Activated naive CD8-positive, alpha-beta T cell treated with anti-CD3 and anti-CD28 coated beads for 36 hours (primary cell): ENCODE measurements at regions not wholly inside any gene's neighbourhood (a gene's known extent, or its start where the extent isn't known, plus 50 kb on each side); places are given as distances from the start of the nearest gene placed in this dataset.

Experiments
- DNase-seq: peaks from one replicate; pipeline ENCODE4 v3.0.0; 2021
- H3K27ac Mint-ChIP-seq: one replicate; pipeline ENCODE4 v1.8.0; 2022; ENCODE audit warnings: mild to moderate bottlenecking, moderate library complexity, mixed read lengths
- H3K27me3 Mint-ChIP-seq: one replicate; pipeline ENCODE4 v1.8.0; 2022; ENCODE audit warnings: mild to moderate bottlenecking, mixed read lengths
- H3K36me3 Mint-ChIP-seq: one replicate; pipeline ENCODE4 v1.8.0; 2021; ENCODE audit warnings: mild to moderate bottlenecking, mixed read lengths
- H3K4me1 Mint-ChIP-seq: one replicate; pipeline ENCODE4 v1.8.0; 2021; ENCODE audit warnings: mixed read lengths
- H3K4me3 Mint-ChIP-seq: one replicate; pipeline ENCODE4 v1.8.0; 2022; ENCODE audit warnings: mild to moderate bottlenecking, moderate library complexity, mixed read lengths
- H3K9me3 Mint-ChIP-seq: one replicate; pipeline ENCODE4 v1.8.0; 2022; ENCODE audit warnings: mixed read lengths

GRCh38 chr7:1340461-1341360 is 108.0 kb downstream of the UNCX start:
- no peak for DNase-seq
- Mint-ChIP-seq H3K36me3 (no peaks in the 10 kb centered on the region), H3K4me1 (no peaks in the 10 kb centered on the region), H3K27ac (no peak overlapping the region), H3K9me3 (peaks cover 16% of the 10 kb centered on the region), H3K27me3 (peaks cover 27% of the 10 kb centered on the region), H3K4me3 (no peak overlapping the region)

DNA sequence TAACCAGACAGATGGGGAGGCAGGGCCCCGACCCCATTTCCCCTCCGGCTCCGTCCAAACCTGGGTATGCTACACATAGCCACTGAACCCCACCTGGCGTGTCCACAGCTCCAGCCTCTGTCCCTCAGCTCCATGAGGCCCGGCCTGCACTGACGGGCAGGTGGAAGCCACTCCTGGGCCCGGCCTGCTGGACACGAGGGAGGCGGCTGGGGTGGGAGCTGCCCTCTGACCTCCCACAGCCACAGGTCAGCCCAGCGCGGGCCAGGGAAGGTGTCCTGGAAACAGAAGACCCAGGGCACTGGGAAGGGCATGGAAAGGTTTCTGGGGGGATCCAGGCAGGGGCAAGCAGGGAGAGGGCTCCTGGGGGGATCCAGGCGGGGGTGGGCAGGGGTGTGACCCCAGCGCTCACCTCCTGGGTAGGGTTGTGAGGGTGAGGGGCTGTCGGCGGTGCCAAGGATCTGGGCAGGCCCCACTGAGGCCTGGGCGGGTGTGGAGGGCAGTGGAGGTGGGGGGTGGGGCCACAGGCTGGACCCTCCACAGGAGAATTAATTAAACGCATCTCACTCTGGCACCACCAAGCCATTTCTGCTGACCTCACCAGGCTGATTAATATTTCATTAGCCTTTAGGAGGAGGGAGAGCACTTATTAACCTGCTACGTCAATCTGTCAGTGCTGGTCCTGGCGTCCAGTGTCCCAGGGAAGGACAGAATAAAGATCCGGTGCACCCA is 108.9 kb downstream of the UNCX start:
- H3K4me3 Mint-ChIP-seq = no peak overlapping the region
- no peaks in the 10 kb centered on the region for H3K36me3 Mint-ChIP-seq
- DNase-seq = no peak
- H3K27me3 Mint-ChIP-seq = peaks cover 24% of the 10 kb centered on the region
- peaks cover 14% of the 10 kb centered on the region for H3K9me3 Mint-ChIP-seq
- no peak overlapping the region for H3K27ac Mint-ChIP-seq
- no peaks in the 10 kb centered on the region for H3K4me1 Mint-ChIP-seq

- no peak overlapping the region for H3K27ac Mint-ChIP-seq
- H3K9me3 Mint-ChIP-seq = peaks cover 11% of the 10 kb centered on the region
- peaks cover 21% of the 10 kb centered on the region for H3K27me3 Mint-ChIP-seq
- no peaks in the 10 kb centered on the region for H3K4me1 Mint-ChIP-seq
- no peaks in the 10 kb centered on the region for H3K36me3 Mint-ChIP-seq
- DNase-seq = no peak
- H3K4me3 Mint-ChIP-seq = no peak overlapping the region
Observed at GRCh38 chr7:1342090-1342640, 109.5 kb downstream of the UNCX start.

DNA sequence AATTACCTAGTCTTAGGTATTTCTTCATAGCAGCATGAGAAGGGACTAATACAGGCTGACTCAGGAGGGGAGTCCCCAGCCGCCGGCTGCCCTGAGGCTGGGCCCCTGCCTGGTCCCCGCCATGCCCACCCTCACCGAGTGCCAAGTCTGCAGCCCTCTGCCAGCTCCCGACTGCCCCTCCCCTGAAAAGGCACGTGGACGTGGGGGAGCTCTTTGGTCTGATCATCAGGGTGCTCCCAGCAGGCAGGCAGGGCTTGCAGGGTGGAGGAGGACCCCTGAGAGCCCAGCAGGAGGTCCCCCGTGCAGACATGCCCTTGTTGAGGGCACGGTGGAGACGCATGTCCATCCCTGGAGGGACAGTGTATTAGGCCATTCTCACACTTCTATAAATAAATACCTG is 110.9 kb downstream of the UNCX start:
- Mint-ChIP-seq H3K27ac (no peak overlapping the region), H3K9me3 (peaks cover 2% of the 10 kb centered on the region), H3K27me3 (peaks cover 11% of the 10 kb centered on the region), H3K36me3 (no peaks in the 10 kb centered on the region), H3K4me3 (no peak overlapping the region), H3K4me1 (no peaks in the 10 kb centered on the region)
- DNase-seq = no peak

DNA sequence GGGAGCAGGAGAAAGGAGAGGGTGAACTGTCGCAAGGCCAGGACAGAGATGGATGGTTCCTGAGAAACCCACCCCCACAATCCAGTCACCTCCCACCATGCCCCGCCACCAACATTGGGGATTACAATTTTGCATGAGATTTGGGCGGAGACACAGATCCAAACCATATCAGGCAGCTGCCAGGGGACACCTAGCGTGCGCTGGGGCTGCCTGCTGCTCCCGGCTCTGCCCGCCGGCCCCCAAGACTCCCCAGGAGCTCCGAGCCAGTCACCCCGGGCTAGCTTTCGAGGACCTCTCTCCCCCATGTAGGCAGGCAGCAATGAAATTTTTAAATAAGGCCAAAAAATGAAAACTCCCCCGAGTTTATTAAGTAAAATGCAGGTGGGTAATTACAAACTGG is 111.7 kb downstream of the UNCX start:
- DNase-seq = no peak
- Mint-ChIP-seq H3K9me3 (no peaks in the 10 kb centered on the region), H3K27ac (no peak overlapping the region), H3K4me1 (no peaks in the 10 kb centered on the region), H3K36me3 (no peaks in the 10 kb centered on the region), H3K4me3 (no peak overlapping the region), H3K27me3 (peaks cover 5% of the 10 kb centered on the region)

GRCh38 chr7:1344981-1345701 is 112.5 kb downstream of the UNCX start:
- peaks cover 7% of the 10 kb centered on the region for H3K27me3 Mint-ChIP-seq
- no peaks in the 10 kb centered on the region for H3K4me1 Mint-ChIP-seq
- no peaks in the 10 kb centered on the region for H3K9me3 Mint-ChIP-seq
- no peaks in the 10 kb centered on the region for H3K36me3 Mint-ChIP-seq
- H3K27ac Mint-ChIP-seq = no peak overlapping the region
- no peak overlapping the region for H3K4me3 Mint-ChIP-seq
- DNase-seq = no peak

GRCh38 chr7:1345796-1346755 is 113.2 kb downstream of the MICALL2 start:
- H3K27me3 Mint-ChIP-seq = peaks cover 7% of the 10 kb centered on the region
- H3K4me3 Mint-ChIP-seq = no peak overlapping the region
- no peak for DNase-seq
- H3K36me3 Mint-ChIP-seq = no peaks in the 10 kb centered on the region
- H3K4me1 Mint-ChIP-seq = no peaks in the 10 kb centered on the region
- H3K27ac Mint-ChIP-seq = no peak overlapping the region
- no peaks in the 10 kb centered on the region for H3K9me3 Mint-ChIP-seq

DNA sequence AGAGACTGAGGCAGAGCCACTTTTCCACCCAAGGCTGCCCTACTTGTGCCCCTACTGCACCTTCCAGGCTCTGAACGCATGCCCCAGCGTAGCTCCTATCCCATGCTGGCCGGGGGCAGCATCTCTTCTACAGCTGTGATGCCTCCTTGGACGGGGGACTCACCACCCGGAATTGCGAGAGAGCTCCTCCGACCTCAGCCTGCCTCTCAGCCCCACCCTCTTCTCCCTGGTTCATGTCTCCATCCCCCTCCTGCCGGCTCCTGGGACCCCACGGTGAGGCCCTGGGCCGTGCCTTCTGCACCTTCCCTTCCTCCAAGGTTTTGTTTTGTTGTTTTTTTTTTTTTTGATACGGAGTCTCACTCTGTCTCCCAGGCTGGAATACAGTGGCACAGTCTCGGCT is 112.4 kb downstream of the MICALL2 start:
- H3K36me3 Mint-ChIP-seq = no peaks in the 10 kb centered on the region

DNA sequence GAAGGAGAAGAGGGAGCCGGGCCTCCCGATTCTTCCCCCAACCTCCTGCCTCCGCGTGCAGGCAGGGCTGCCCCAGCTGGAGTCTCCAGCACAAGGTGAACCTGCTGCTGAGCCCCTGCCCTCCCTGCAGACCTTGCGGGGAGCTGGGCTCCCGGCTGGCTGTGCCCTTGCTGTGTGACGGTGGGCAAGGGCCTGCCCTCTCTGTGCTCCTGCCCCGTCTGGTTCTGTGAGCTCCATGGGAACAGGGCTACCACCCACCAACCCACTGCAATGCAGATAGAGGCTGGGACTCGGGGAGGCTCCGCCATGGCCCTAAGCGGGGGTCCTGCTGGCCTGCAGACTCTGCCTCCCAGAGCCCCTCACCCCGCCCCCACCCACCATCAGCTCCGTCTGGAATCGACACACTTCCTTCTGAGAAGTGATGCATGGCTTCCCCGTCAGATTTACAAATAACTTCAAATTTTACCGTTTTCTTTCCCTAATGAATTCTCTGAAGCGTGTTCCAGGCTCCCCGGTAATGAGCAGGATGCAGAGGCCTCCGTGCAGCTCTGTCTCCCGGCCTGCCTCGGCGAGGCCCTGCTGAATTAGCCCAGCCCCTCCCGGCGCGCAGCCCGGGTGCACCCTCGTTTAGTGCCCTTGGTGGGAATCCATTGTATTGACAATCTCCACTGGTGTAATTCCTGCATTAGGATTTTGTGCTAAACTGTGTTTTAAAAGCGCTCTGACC is 111.0 kb downstream of the MICALL2 start:
- no peaks in the 10 kb centered on the region for H3K9me3 Mint-ChIP-seq
- H3K27ac Mint-ChIP-seq = no peak overlapping the region
- no peak for DNase-seq
- no peak overlapping the region for H3K4me3 Mint-ChIP-seq
- H3K4me1 Mint-ChIP-seq = no peaks in the 10 kb centered on the region
- peaks cover 7% of the 10 kb centered on the region for H3K27me3 Mint-ChIP-seq
- H3K36me3 Mint-ChIP-seq = no peaks in the 10 kb centered on the region

More for the DNA sequence above, 112.4 kb downstream of the MICALL2 start:
- H3K4me1 Mint-ChIP-seq = no peaks in the 10 kb centered on the region
- no peak for DNase-seq
- no peaks in the 10 kb centered on the region for H3K9me3 Mint-ChIP-seq
- no peak overlapping the region for H3K27ac Mint-ChIP-seq
- peaks cover 7% of the 10 kb centered on the region for H3K27me3 Mint-ChIP-seq
- H3K4me3 Mint-ChIP-seq = no peak overlapping the region

DNA sequence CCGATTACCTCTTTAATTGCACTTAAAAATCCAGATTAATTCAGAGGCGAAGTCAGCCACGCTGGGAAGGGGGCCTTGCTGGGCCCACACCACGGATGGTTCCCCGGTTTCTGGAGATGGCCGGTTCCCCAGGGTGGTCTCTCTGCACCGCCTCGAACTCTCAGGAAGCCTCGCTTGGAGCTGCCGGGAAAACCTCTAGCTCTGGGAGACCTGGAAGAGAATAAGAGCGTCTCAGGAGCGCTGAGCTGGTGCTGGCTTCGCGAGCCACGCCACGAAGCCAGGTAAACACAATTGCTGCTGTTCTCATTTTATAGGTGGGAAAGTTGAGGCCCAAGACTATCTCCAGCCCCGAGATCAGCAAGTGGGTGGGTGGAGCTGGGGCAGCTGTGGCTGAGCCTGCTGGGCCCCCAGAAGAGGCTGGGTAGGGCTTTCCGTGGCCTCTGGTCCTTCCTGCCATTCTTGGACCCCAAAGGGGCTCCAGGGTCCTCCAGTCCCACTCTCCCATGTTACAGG is 110.4 kb downstream of the MICALL2 start:
- no peak overlapping the region for H3K27ac Mint-ChIP-seq
- H3K9me3 Mint-ChIP-seq = no peaks in the 10 kb centered on the region
- no peaks in the 10 kb centered on the region for H3K36me3 Mint-ChIP-seq
- no peak overlapping the region for H3K4me3 Mint-ChIP-seq
- no peaks in the 10 kb centered on the region for H3K4me1 Mint-ChIP-seq
- no peak for DNase-seq
- H3K27me3 Mint-ChIP-seq = peaks cover 7% of the 10 kb centered on the region

DNA sequence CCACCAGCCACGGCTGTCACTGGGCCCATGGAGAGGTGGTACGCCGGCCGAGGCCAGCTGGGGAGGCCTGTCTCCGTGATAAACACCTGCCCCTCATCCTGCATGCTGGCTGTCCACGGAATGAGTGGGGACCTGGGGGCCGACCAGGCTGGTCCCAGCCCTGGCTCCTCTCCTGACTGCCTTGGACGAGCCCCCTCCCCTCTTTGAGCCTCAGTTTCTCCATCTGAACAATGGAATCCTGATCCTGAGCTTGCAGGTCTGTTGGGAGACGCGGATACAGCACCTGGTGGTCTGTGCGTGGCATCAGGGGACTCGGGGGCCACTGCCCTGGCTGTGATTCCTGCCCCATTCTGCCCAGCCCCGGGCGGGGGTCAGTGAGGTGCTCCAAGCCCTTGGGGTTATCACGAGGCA is 109.9 kb downstream of the MICALL2 start:
- Mint-ChIP-seq H3K36me3 (no peaks in the 10 kb centered on the region), H3K9me3 (no peaks in the 10 kb centered on the region), H3K27me3 (peaks cover 7% of the 10 kb centered on the region), H3K4me3 (no peak overlapping the region), H3K4me1 (no peaks in the 10 kb centered on the region), H3K27ac (no peak overlapping the region)
- no peak for DNase-seq

DNA sequence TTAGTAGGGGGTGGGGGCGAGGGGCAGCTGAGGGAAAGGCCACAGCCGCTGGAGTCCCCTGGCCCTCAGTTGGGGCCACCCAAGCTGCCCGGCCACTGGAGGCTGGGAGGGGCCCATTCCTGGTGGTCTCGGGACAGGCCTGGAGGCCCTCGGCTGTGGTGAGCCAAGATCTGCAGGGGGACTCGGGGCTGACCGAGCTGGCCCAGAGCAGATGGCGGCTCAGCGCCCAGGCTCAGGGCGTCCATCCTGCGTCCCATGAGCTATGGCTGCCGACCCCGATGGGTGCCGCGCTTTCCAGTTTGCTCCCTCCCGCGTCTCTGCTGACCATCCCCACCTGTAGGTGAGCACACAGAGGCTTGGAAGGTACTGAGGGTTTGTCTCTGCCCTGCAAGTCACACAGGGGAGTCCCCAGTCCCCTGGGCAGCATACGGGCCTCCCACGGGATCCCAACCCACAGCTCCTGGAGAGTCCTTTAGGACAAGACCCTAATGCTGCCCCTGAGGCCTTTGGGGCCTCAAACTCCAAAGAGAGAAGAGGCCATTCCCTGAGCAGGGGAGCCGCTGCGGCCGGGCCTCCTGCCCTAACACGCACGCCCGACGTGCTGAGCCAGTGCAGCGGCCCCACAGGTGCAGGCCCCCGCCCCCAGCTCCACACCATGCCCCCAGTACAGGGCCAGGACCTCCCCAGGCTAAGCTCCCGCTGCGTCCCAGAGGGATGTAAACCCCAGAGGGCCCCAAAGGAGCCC is 107.2 kb downstream of the MICALL2 start:
- Mint-ChIP-seq H3K27me3 (peaks cover 11% of the 10 kb centered on the region), H3K27ac (no peak overlapping the region), H3K9me3 (no peaks in the 10 kb centered on the region), H3K4me1 (no peaks in the 10 kb centered on the region), H3K4me3 (no peak overlapping the region), H3K36me3 (no peaks in the 10 kb centered on the region)
- no peak for DNase-seq
